ENCODE measurements at regions not wholly inside any gene's neighbourhood (a gene's known extent, or its start where the extent isn't known, plus 50 kb on each side); places are given as distances from the start of the nearest gene placed in this dataset.

DNA sequence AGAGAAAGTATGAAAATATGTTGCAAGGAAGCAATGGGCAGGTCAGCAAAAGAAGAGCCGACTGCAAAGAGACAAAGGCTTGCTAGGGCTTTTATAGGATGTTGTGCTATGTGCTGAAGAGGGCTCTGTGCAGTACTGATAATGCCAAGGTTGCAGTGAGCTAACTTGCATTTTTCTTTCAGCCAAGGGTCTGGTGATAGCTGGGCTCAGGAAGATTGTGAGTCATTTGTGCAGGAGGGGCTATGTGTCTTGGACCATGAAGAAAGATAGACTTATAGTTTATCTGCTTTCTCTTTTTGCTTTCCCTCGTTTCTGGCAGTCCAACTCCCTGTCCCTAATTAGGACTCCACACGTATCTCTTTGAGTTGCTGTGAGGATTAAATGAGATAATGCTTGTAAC is 64.5 kb upstream of the LRIG1 start:
- Histone ChIP-seq H3K9me2 (replicated peaks; ENCODE audit: insufficient read depth, low read length) (no peaks in the 10 kb centered on the region), H3K4me2 (ENCODE audit: low read depth, low read length) (no peak overlapping the region), H2AFZ (ENCODE audit: low read length) (no peak overlapping the region), H3K4me3 (ENCODE audit: low read length) (no peak overlapping the region), H3K36me3 (replicated peaks; ENCODE audit: insufficient read depth, low read length) (no peaks in the 10 kb centered on the region), H3K9ac (ENCODE audit: low read length) (no peak overlapping the region), H3K27me3 (replicated peaks; ENCODE audit: insufficient read depth, low read length) (no peaks in the 10 kb centered on the region), H3K27ac (ENCODE audit: low read length) (no peak overlapping the region), H3F3A (ENCODE audit: insufficient read depth, low read length) (no peaks in the 10 kb centered on the region), H3K4me1 (ENCODE audit: low read length) (no peaks in the 10 kb centered on the region), H3K79me2 (ENCODE audit: low read length) (no peaks in the 10 kb centered on the region), H4K20me1 (ENCODE audit: insufficient read depth, low read length) (no peaks in the 10 kb centered on the region), H3K9me3 (replicated peaks; ENCODE audit: insufficient read depth, low read length) (no peaks in the 10 kb centered on the region)
- no peak for TF ChIP-seq EZH2phosphoT487 (IDR thresholded peaks at IDR 0.05; ENCODE audit: low read length)
- TF ChIP-seq EZH2 (optimal IDR thresholded peaks at IDR 0.05; ENCODE audit: low read depth, low read length): no peak
- TF ChIP-seq, protein P1, sequence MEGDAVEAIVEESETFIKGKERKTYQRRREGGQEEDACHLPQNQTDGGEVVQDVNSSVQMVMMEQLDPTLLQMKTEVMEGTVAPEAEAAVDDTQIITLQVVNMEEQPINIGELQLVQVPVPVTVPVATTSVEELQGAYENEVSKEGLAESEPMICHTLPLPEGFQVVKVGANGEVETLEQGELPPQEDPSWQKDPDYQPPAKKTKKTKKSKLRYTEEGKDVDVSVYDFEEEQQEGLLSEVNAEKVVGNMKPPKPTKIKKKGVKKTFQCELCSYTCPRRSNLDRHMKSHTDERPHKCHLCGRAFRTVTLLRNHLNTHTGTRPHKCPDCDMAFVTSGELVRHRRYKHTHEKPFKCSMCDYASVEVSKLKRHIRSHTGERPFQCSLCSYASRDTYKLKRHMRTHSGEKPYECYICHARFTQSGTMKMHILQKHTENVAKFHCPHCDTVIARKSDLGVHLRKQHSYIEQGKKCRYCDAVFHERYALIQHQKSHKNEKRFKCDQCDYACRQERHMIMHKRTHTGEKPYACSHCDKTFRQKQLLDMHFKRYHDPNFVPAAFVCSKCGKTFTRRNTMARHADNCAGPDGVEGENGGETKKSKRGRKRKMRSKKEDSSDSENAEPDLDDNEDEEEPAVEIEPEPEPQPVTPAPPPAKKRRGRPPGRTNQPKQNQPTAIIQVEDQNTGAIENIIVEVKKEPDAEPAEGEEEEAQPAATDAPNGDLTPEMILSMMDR (IDR thresholded peaks at IDR 0.05; ENCODE audit: low read length): no peak
- no peak for DNase-seq

DNA sequence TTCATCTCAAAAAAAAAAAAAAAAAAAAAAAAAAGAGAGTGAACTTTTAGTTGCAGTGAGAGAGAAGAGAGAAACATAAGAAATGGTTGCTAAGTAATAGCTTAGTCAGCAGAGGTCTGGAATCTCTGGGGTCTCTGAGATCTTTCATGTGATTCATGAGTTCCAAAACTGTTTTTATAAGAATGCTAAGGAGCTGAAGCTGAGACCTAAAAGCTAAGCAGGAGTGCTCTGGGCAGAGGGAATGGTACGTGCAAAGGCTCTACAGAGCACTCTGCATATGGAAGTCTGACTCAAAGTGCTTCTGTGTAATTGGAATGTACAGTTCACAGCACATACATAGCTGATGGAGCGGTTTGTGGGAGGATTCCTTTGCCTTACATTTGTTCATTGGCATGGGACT is 66.3 kb upstream of the LRIG1 start:
- Histone ChIP-seq H3K9me2 (replicated peaks; ENCODE audit: insufficient read depth, low read length) (no peaks in the 10 kb centered on the region), H3K27me3 (replicated peaks; ENCODE audit: insufficient read depth, low read length) (no peaks in the 10 kb centered on the region), H3K79me2 (ENCODE audit: low read length) (no peaks in the 10 kb centered on the region), H2AFZ (ENCODE audit: low read length) (no peak overlapping the region), H3K4me1 (ENCODE audit: low read length) (no peaks in the 10 kb centered on the region), H4K20me1 (ENCODE audit: insufficient read depth, low read length) (no peaks in the 10 kb centered on the region), H3K27ac (ENCODE audit: low read length) (no peak overlapping the region), H3K4me2 (ENCODE audit: low read depth, low read length) (no peak overlapping the region), H3K9me3 (replicated peaks; ENCODE audit: insufficient read depth, low read length) (no peaks in the 10 kb centered on the region), H3K4me3 (ENCODE audit: low read length) (no peak overlapping the region), H3F3A (ENCODE audit: insufficient read depth, low read length) (no peaks in the 10 kb centered on the region), H3K9ac (ENCODE audit: low read length) (no peak overlapping the region), H3K36me3 (replicated peaks; ENCODE audit: insufficient read depth, low read length) (no peaks in the 10 kb centered on the region)
- DNase-seq: no peak
- TF ChIP-seq, protein P1 (IDR thresholded peaks at IDR 0.05; ENCODE audit: low read length): no peak
- TF ChIP-seq EZH2phosphoT487 (IDR thresholded peaks at IDR 0.05; ENCODE audit: low read length): no peak
- no peak for TF ChIP-seq EZH2 (optimal IDR thresholded peaks at IDR 0.05; ENCODE audit: low read depth, low read length)

DNA sequence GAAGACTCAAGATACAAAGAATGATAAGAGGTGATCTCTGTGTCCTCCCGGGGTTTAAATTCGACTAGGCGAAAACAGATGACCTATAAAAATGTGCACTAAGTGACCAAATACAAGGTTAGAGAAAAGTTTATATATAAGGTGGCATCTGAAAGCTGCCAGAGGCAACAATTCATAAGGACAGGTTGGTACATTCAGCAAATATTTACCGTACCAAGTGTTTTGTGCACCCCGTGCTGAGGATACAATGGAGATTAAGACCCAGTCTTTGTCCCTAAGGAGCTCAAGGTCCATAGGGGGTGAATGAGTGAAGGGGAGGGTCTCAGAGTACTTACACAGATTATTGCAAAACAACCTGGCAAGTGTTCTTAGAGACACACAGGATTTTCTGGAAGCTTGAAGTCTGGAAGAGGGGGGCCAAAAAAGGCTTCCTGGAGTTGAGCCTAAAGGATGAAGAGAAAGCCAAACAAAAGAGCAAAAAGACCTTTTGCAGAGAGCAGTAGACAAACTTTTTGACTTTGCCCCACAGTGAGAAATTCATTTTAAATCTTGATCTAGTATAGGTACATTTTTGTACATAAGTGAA is 71.4 kb upstream of the LRIG1 start:
- no peaks in the 10 kb centered on the region for H3K36me3 ChIP-seq (replicated peaks; ENCODE audit: insufficient read depth, low read length)
- no peaks in the 10 kb centered on the region for H3K9me3 ChIP-seq (replicated peaks; ENCODE audit: insufficient read depth, low read length)
- H3K79me2 ChIP-seq (ENCODE audit: low read length): no peaks in the 10 kb centered on the region
- H3K27ac ChIP-seq (ENCODE audit: low read length): no peak overlapping the region
- H4K20me1 ChIP-seq (ENCODE audit: insufficient read depth, low read length): no peaks in the 10 kb centered on the region
- H3K4me3 ChIP-seq (ENCODE audit: low read length): no peak overlapping the region
- no peaks in the 10 kb centered on the region for H3F3A ChIP-seq (ENCODE audit: insufficient read depth, low read length)
- no peak overlapping the region for H3K9ac ChIP-seq (ENCODE audit: low read length)
- H3K4me1 ChIP-seq (ENCODE audit: low read length): no peaks in the 10 kb centered on the region
- no peak overlapping the region for H3K4me2 ChIP-seq (ENCODE audit: low read depth, low read length)
- no peak overlapping the region for H2AFZ ChIP-seq (ENCODE audit: low read length)
- H3K9me2 ChIP-seq (replicated peaks; ENCODE audit: insufficient read depth, low read length): no peaks in the 10 kb centered on the region
- no peak for DNase-seq
- H3K27me3 ChIP-seq (replicated peaks; ENCODE audit: insufficient read depth, low read length): no peaks in the 10 kb centered on the region
- TF ChIP-seq EZH2phosphoT487 (IDR thresholded peaks at IDR 0.05; ENCODE audit: low read length) (no peak), EZH2 (optimal IDR thresholded peaks at IDR 0.05; ENCODE audit: low read depth, low read length) (no peak)
- TF ChIP-seq, protein P1 (IDR thresholded peaks at IDR 0.05; ENCODE audit: low read length): no peak
